H1 (cell line): ENCODE measurements at regions not wholly inside any gene's neighbourhood (a gene's known extent, or its start where the extent isn't known, plus 50 kb on each side); places are given as distances from the start of the nearest gene placed in this dataset.

ENCODE experiments used
- CTCF ChIA-PET: fragments of 300-600 bp; sonication (Branson Sonifier 250); formaldehyde crosslinking; loops from one replicate; lab custom pipeline; 2021; ENCODE audit not compliant: partially characterized antibody; lab: Charles Lee
- POLR2A ChIA-PET: fragments of 300-600 bp; sonication (Branson Sonifier 250); formaldehyde crosslinking; loops from one replicate; lab custom pipeline; 2021; ENCODE audit warnings: inconsistent platforms; ENCODE audit not compliant: partially characterized antibody; lab: Charles Lee
- DNase-seq, 2 experiments: peaks; one replicate each; pipeline versions ENCODE4 v3.0.0 to v3.0.0-alpha.2; 2010 to 2022; ENCODE audit warnings: low spot score in 2 of 2, low read depth in 1 of 2, mixed read lengths in 1 of 2
- FAIRE-seq: peaks from 2 replicates; lab custom pipeline; 2011; peaks lifted over from hg19 to GRCh38; lab: Jason Lieb, UNC
- H2AFZ ChIP-seq: 2 replicates; pipeline ENCODE4 v1.8.1; 2012; ENCODE audit warnings: low read length, inconsistent platforms
- H2AK5ac ChIP-seq: 2 replicates; pipeline ENCODE4 v1.6.1; 2013; ENCODE audit warnings: low read depth, low read length
- H2BK120ac ChIP-seq: replicated peaks from 2 replicates; pipeline ENCODE3; 2013; ENCODE audit warnings: low read depth, low read length, inconsistent platforms
- H2BK12ac ChIP-seq: 2 replicates; pipeline ENCODE4 v1.6.1; 2013; ENCODE audit warnings: low read depth, low read length
- H2BK15ac ChIP-seq: 2 replicates; pipeline ENCODE4 v1.6.1; 2013; ENCODE audit warnings: low read length
- H2BK20ac ChIP-seq: 2 replicates; pipeline ENCODE4 v1.6.1; 2013; ENCODE audit warnings: low read length
- H2BK5ac ChIP-seq: 2 replicates; pipeline ENCODE4 v1.6.1; 2013; ENCODE audit warnings: low read depth, low read length
- H3K14ac ChIP-seq: 2 replicates; pipeline ENCODE4 v1.6.1; 2013; ENCODE audit warnings: inconsistent platforms; ENCODE audit not compliant: insufficient read length
- H3K18ac ChIP-seq: 2 replicates; pipeline ENCODE4 v1.6.1; 2013; ENCODE audit warnings: low read length; ENCODE audit errors: extremely low read depth
- H3K23ac ChIP-seq: 2 replicates; pipeline ENCODE4 v1.6.1; 2013; ENCODE audit warnings: inconsistent platforms; ENCODE audit not compliant: insufficient read length
- H3K23me2 ChIP-seq: 2 replicates; pipeline ENCODE4 v1.6.1; 2013; ENCODE audit warnings: low read depth, low read length
- H3K27ac ChIP-seq: 2 replicates; pipeline ENCODE4 v1.6.1; 2011; ENCODE audit warnings: low read depth, low read length, inconsistent platforms
- H3K27me3 ChIP-seq, 4 experiments: replicated peaks in 1 of 4; 1 replicate in 1 of 4; 2 replicates in 3 of 4; pipeline versions ENCODE4 v1.6.1 to v1.8.1; 2011 to 2013; ENCODE audit warnings: low read length in 3 of 4, mild to moderate bottlenecking in 3 of 4, inconsistent platforms in 2 of 4, mixed read lengths in 2 of 4, moderate library complexity in 1 of 4; ENCODE audit not compliant: control insufficient read depth in 3 of 4, insufficient read depth in 3 of 4; ENCODE audit errors: extremely low read depth in 1 of 4
- H3K36me3 ChIP-seq, 4 experiments: 2 replicates each; pipeline versions ENCODE4 v1.6.1 to v1.8.1; 2011 to 2013; ENCODE audit warnings: mild to moderate bottlenecking in 4 of 4, low read length in 3 of 4, moderate library complexity in 2 of 4, control low read depth in 1 of 4, inconsistent platforms in 1 of 4; ENCODE audit not compliant: insufficient read depth in 4 of 4, control insufficient read depth in 2 of 4
- H3K4ac ChIP-seq: replicated peaks from 2 replicates; pipeline ENCODE3; 2013; ENCODE audit warnings: low read length, low read depth, mixed read lengths, inconsistent platforms; ENCODE audit not compliant: insufficient read length
- H3K4me1 ChIP-seq, 4 experiments: replicated peaks in 1 of 4; 1 replicate in 1 of 4; 2 replicates in 3 of 4; pipeline versions ENCODE4 v1.6.1 to v1.8.1; 2011 to 2013; ENCODE audit warnings: low read length in 3 of 4, inconsistent platforms in 2 of 4, mixed read lengths in 1 of 4; ENCODE audit not compliant: insufficient read depth in 4 of 4, control insufficient read depth in 3 of 4
- H3K4me2 ChIP-seq, 2 experiments: 2 replicates each; pipeline versions ENCODE4 v1.6.1 to v1.8.1; 2011 to 2013; ENCODE audit warnings: low read depth in 2 of 2, low read length in 2 of 2, control low read depth in 1 of 2, inconsistent platforms in 1 of 2, mild to moderate bottlenecking in 1 of 2; ENCODE audit not compliant: insufficient read depth in 1 of 2
- H3K4me3 ChIP-seq, 4 experiments: fragments of 200-600, 300-600 bp in 1 of 4; sonication (generic), shearing (Covaris generic), sonication (Bioruptor Twin) in 1 of 4; 2 replicates each; pipeline versions ENCODE4 v1.5.1 to v1.8.1; 2011 to 2016; ENCODE audit warnings: low read length in 4 of 4, low read depth in 3 of 4, control low read depth in 2 of 4, inconsistent platforms in 2 of 4, mild to moderate bottlenecking in 2 of 4, mixed read lengths in 1 of 4, moderate library complexity in 1 of 4; ENCODE audit not compliant: insufficient read depth in 2 of 4; ENCODE audit errors: extremely low read depth in 1 of 4
- H3K56ac ChIP-seq: replicated peaks from 2 replicates; pipeline ENCODE3; 2013; ENCODE audit warnings: low read depth, mild to moderate bottlenecking, mixed read lengths, low read length, inconsistent platforms; ENCODE audit not compliant: insufficient read length
- H3K79me1 ChIP-seq: 2 replicates; pipeline ENCODE4 v1.6.1; 2013; ENCODE audit warnings: low read depth, low read length, control low read depth
- H3K79me2 ChIP-seq, 2 experiments: 2 replicates each; pipeline versions ENCODE4 v1.6.1 to v1.8.1; 2012 to 2013; ENCODE audit warnings: low read length in 2 of 2, mild to moderate bottlenecking in 2 of 2, inconsistent platforms in 1 of 2; ENCODE audit not compliant: insufficient read depth in 2 of 2, control insufficient read depth in 1 of 2
- H3K9ac ChIP-seq, 4 experiments: replicated peaks in 1 of 4; 1 replicate in 1 of 4; 2 replicates in 3 of 4; pipeline versions ENCODE4 v1.6.1 to v1.8.1; 2011 to 2013; ENCODE audit warnings: low read depth in 3 of 4, low read length in 3 of 4, control low read depth in 2 of 4, mild to moderate bottlenecking in 2 of 4, moderate library complexity in 2 of 4, inconsistent platforms in 1 of 4; ENCODE audit errors: extremely low read depth in 1 of 4
- H3K9me3 ChIP-seq, 2 experiments: 2 replicates each; pipeline versions ENCODE4 v1.6.1 to v1.8.1; 2012 to 2013; ENCODE audit warnings: mild to moderate bottlenecking in 2 of 2, moderate library complexity in 2 of 2, control low read depth in 1 of 2, inconsistent platforms in 1 of 2, low read depth in 1 of 2, low read length in 1 of 2, mixed read lengths in 1 of 2; ENCODE audit not compliant: insufficient read depth in 2 of 2
- H4K20me1 ChIP-seq, 2 experiments: replicated peaks in 1 of 2; 2 replicates each; pipeline versions ENCODE3 to v1.8.1; 2011 to 2013; ENCODE audit warnings: inconsistent platforms in 2 of 2, low read length in 2 of 2, mild to moderate bottlenecking in 1 of 2; ENCODE audit not compliant: insufficient read depth in 2 of 2, control insufficient read depth in 1 of 2
- H4K5ac ChIP-seq: 2 replicates; pipeline ENCODE4 v1.6.1; 2013; ENCODE audit warnings: low read length, low read depth, mixed read lengths, inconsistent platforms; ENCODE audit not compliant: insufficient read length
- H4K8ac ChIP-seq: 2 replicates; pipeline ENCODE4 v1.8.0; 2013; ENCODE audit warnings: mild to moderate bottlenecking, moderate library complexity, low read length, inconsistent platforms; ENCODE audit not compliant: insufficient read depth; ENCODE audit errors: extremely low read depth
- H4K91ac ChIP-seq: replicated peaks from 2 replicates; pipeline ENCODE3; 2013; ENCODE audit warnings: low read length, mixed read lengths, inconsistent platforms; ENCODE audit not compliant: insufficient read length
- CBX5 ChIP-seq: fragments of 300-800, 300-1000 bp; sonication (generic); IDR thresholded peaks from 2 replicates; pipeline ENCODE4 v1.7.1; 2016; ENCODE audit warnings: antibody characterized with exemption, low read length, low read depth
- CHD1 ChIP-seq: IDR thresholded peaks from 2 replicates; pipeline ENCODE4 v1.6.1; 2012; ENCODE audit warnings: low read depth, low read length, improper control_type of control experiment
- CHD2 ChIP-seq: IDR thresholded peaks from 2 replicates; pipeline ENCODE4 v1.6.1; 2012; ENCODE audit warnings: low read length, improper control_type of control experiment
- KDM4A ChIP-seq: IDR thresholded peaks from one replicate; pipeline ENCODE4 v1.7.1; 2012; ENCODE audit warnings: low read depth, mild to moderate bottlenecking, moderate library complexity, low read length, inconsistent platforms; ENCODE audit not compliant: severe bottlenecking
- MAFK ChIP-seq: IDR thresholded peaks from 2 replicates; pipeline ENCODE4 v1.6.1; 2012; ENCODE audit warnings: low read depth, mild to moderate bottlenecking, improper control_type of control experiment, low read length
- POU5F1 ChIP-seq: IDR thresholded peaks from 2 replicates; pipeline ENCODE4 v1.6.1; 2011; ENCODE audit warnings: low read depth, mild to moderate bottlenecking, low read length, moderate library complexity
- RAD21 ChIP-seq, 2 experiments: IDR thresholded peaks in 1 of 2; conservative IDR thresholded peaks in 1 of 2; 2 replicates each; pipeline ENCODE4 v1.6.1; 2011; ENCODE audit warnings: low read depth in 2 of 2, low read length in 2 of 2, improper control_type of control experiment in 1 of 2, inconsistent platforms in 1 of 2, mild to moderate bottlenecking in 1 of 2, moderate library complexity in 1 of 2
- TAF7 ChIP-seq: optimal IDR thresholded peaks from 2 replicates; pipeline ENCODE3; 2011; ENCODE audit warnings: low read depth, mild to moderate bottlenecking, inconsistent platforms, low read length, moderate library complexity, borderline replicate concordance
- YY1 ChIP-seq: IDR thresholded peaks from 2 replicates; pipeline ENCODE4 v1.6.1; 2011; ENCODE audit warnings: low read depth, mild to moderate bottlenecking, low read length
- WGBS, 2 experiments: shearing (Covaris generic) in 1 of 2; methylation state at CpG; one replicate each; pipeline versions ENCODE4 v1.1.6 to v1.1.7; 2013 to 2015; ENCODE audit warnings: low lambda C conversion rate in 2 of 2, mixed read lengths in 2 of 2, inconsistent platforms in 1 of 2, low coverage in 1 of 2, missing lambda C conversion rate in 1 of 2; ENCODE audit not compliant: insufficient replicate concordance in 2 of 2, insufficient coverage in 1 of 2, insufficient read length in 1 of 2; ENCODE audit errors: extremely low coverage in 1 of 2, missing lambda C conversion rate in 1 of 2; 5-methylcytosine and 5-hydroxymethylcytosine counted together
- TF ChIP-seq, protein P1 (sequence below), 3 experiments: IDR thresholded peaks; 1 replicate in 2 of 3; 2 replicates in 1 of 3; pipeline versions ENCODE4 v1.5.1 to v1.6.1; 2011; ENCODE audit warnings: low read length in 3 of 3, mild to moderate bottlenecking in 3 of 3, inconsistent platforms in 2 of 3, low read depth in 1 of 3, moderate library complexity in 1 of 3; ENCODE audit not compliant: insufficient read depth in 1 of 3; ENCODE audit errors: control extremely low read depth in 1 of 3
- TF ChIP-seq, protein P2 (sequence below): IDR thresholded peaks from 2 replicates; pipeline ENCODE4 v1.6.1; 2012; ENCODE audit warnings: inconsistent platforms
- TF ChIP-seq, protein P3 (sequence below): IDR thresholded peaks from 2 replicates; pipeline ENCODE4 v1.6.1; 2011; ENCODE audit warnings: low read depth, mild to moderate bottlenecking, low read length; ENCODE audit not compliant: insufficient read depth

DNA sequence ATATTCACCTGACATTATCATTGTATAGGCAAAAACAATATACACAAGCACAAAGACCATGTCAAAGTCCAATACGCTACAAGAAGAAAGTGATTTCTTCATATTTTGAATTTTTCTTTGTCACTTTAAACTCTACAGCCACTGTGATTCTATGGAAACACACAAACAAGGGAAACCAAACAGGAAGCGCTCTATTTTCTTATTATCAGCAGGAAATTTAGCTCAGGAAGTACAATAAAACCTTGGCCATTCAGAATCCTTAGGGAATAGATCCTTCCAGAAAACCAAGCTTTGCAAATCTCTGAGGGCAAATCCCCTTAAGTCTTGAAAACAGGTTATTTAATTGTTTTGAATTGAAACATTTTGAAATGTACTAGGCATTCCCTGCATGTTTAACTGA, 336.2 kb downstream of the EPHA4 start:
- Histone ChIP-seq H3K4me2 (no peak overlapping the region), H3K9me3 (no peaks in the 10 kb centered on the region), H4K91ac (no peak overlapping the region), H3K4me1 (no peaks in the 10 kb centered on the region), H2BK20ac (no peak overlapping the region), H3K23ac (no peak overlapping the region), H3K14ac (no peak overlapping the region), H3K4me3 (no peak overlapping the region), H4K8ac (no peak overlapping the region), H3K79me2 (no peaks in the 10 kb centered on the region), H3K79me1 (no peaks in the 10 kb centered on the region), H2AFZ (no peak overlapping the region; the same call in 1 of the 2 replicates), H2BK120ac (no peak overlapping the region), H3K36me3 (no peaks in the 10 kb centered on the region), H2BK15ac (no peak overlapping the region), H3K23me2 (no peaks in the 10 kb centered on the region), H3K27ac (no peak overlapping the region), H4K5ac (no peak overlapping the region), H2BK12ac (no peak overlapping the region), H3K18ac (no peak overlapping the region), H2BK5ac (no peak overlapping the region), H2AK5ac (no peak overlapping the region), H3K9ac (no peak overlapping the region), H3K56ac (no peak overlapping the region), H3K4ac (no peak overlapping the region), H4K20me1 (no peaks in the 10 kb centered on the region), H3K27me3 (no peaks in the 10 kb centered on the region)
- ChIA-PET CTCF (no interaction called here), POLR2A (no interaction called here)
- FAIRE-seq (no peak), DNase-seq (no peak)
- 93% methylated on average over 2 of the region's 2 CpGs; no CpG with 5 or more reads in 1 of the 2 experiments for WGBS, 2 experiments
- TF ChIP-seq CHD2 (no peak), MAFK (no peak), CHD1 (no peak), POU5F1 (no peak), KDM4A (no peak), RAD21 (IDR thresholded peaks at IDR 0.05 in 1 of 2, conservative IDR thresholded peaks at IDR 0.05 in 1 of 2; ENCODE audit: low read depth in 2 of 2, low read length in 2 of 2) (no peak), YY1 (no peak), CBX5 (no peak), TAF7 (no peak)
- TF ChIP-seq, protein P1, sequence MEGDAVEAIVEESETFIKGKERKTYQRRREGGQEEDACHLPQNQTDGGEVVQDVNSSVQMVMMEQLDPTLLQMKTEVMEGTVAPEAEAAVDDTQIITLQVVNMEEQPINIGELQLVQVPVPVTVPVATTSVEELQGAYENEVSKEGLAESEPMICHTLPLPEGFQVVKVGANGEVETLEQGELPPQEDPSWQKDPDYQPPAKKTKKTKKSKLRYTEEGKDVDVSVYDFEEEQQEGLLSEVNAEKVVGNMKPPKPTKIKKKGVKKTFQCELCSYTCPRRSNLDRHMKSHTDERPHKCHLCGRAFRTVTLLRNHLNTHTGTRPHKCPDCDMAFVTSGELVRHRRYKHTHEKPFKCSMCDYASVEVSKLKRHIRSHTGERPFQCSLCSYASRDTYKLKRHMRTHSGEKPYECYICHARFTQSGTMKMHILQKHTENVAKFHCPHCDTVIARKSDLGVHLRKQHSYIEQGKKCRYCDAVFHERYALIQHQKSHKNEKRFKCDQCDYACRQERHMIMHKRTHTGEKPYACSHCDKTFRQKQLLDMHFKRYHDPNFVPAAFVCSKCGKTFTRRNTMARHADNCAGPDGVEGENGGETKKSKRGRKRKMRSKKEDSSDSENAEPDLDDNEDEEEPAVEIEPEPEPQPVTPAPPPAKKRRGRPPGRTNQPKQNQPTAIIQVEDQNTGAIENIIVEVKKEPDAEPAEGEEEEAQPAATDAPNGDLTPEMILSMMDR (IDR thresholded peaks at IDR 0.05; ENCODE audit: control extremely low read depth in 1 of 3, insufficient read depth in 1 of 3, low read depth in 1 of 3, low read length in 3 of 3), result no peak
- TF ChIP-seq, protein P2, sequence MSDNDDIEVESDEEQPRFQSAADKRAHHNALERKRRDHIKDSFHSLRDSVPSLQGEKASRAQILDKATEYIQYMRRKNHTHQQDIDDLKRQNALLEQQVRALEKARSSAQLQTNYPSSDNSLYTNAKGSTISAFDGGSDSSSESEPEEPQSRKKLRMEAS, result no peak
- TF ChIP-seq, protein P3, sequence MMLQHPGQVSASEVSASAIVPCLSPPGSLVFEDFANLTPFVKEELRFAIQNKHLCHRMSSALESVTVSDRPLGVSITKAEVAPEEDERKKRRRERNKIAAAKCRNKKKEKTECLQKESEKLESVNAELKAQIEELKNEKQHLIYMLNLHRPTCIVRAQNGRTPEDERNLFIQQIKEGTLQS, result no peak
